GM20000 (cell line): ENCODE measurements at regions not wholly inside any gene's neighbourhood (a gene's known extent, or its start where the extent isn't known, plus 50 kb on each side); places are given as distances from the start of the nearest gene placed in this dataset.

Experiments
- DNase-seq: peaks from one replicate; pipeline ENCODE4 v3.0.0; 2012; ENCODE audit warnings: low spot score
- TF ChIP-seq, protein P1 (sequence below): IDR thresholded peaks from 2 replicates; pipeline ENCODE4 v1.5.1; 2012; ENCODE audit warnings: mild to moderate bottlenecking, control low read depth; ENCODE audit errors: extremely low read depth, missing control alignments

DNA sequence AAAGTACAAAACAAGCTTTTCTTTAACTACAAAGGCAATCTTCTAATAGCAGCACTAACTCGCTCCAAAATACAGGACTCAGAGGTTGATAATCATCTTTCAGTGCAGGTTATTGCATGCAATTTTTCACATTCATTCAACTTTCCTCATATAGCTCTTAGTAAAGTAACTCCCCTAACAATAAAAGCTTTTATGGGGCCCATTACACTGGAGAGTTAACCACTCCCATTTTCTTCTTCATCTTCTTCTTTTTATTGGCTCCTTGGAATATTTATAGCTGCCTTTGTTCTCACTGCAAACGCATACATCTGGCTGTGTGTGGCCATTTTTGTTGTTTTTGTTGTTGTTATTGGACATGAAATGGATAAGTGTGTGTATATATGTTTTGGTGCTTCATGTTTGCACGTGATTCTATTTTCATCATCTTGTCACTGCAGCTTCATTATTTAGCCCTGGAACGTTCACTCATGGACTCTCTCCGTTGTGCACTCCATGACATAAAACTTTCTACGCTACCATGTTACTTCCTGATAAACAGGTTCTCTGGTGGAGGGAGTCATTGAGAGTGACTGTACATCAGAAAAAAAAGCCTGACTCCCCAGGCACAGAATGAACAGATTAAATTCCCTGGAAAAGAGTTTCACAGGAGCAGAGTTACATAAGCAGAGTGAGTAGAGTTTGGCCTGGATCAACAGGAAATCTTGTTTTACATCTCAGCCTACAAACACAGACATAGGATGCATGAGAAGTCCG, 236.4 kb upstream of the SP4 start:
- DNase-seq: no peak
- TF ChIP-seq, protein P1, sequence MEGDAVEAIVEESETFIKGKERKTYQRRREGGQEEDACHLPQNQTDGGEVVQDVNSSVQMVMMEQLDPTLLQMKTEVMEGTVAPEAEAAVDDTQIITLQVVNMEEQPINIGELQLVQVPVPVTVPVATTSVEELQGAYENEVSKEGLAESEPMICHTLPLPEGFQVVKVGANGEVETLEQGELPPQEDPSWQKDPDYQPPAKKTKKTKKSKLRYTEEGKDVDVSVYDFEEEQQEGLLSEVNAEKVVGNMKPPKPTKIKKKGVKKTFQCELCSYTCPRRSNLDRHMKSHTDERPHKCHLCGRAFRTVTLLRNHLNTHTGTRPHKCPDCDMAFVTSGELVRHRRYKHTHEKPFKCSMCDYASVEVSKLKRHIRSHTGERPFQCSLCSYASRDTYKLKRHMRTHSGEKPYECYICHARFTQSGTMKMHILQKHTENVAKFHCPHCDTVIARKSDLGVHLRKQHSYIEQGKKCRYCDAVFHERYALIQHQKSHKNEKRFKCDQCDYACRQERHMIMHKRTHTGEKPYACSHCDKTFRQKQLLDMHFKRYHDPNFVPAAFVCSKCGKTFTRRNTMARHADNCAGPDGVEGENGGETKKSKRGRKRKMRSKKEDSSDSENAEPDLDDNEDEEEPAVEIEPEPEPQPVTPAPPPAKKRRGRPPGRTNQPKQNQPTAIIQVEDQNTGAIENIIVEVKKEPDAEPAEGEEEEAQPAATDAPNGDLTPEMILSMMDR: no peak

DNA sequence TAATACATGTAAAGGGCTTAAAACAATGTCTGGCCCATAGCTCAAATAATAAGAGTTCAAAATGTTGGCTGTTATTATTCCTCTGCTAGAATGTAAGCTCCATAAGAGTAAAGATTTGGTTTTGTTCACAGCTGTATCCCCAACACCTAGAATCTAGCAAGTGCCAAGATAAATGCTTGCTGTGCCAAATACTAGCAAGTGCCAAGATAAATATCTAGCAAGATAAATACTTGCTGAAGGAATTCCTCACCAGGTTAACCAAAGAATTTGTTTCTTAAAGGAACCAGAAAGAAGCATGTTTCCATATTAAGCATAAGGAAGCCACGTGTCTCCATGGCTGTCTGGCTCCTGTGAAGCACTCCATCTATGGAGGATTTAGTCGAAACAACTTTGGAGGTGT, 235.2 kb upstream of the SP4 start:
- no peak for DNase-seq
- TF ChIP-seq, protein P1: no peak

DNA sequence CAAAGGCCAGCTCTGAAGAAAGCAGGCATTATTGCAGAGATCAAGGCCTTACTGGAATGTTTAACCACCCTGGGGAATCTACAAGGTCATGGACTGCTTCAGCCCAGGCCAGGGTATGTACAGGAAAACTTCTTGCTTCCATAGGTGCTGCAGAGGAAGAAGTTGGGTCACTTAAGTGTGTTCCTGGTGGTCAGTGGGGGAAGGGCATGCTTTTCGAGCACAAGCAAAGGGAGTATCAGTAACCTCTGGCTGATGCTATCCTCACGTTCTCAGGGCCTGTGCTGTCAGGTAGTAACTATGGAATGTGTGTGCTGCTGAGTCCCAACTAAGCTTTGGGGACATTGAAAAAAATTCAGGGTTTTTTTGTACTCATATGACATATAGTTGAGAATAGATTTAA, 234.0 kb upstream of the SP4 start:
- DNase-seq: no peak
- TF ChIP-seq, protein P1: no peak

DNA sequence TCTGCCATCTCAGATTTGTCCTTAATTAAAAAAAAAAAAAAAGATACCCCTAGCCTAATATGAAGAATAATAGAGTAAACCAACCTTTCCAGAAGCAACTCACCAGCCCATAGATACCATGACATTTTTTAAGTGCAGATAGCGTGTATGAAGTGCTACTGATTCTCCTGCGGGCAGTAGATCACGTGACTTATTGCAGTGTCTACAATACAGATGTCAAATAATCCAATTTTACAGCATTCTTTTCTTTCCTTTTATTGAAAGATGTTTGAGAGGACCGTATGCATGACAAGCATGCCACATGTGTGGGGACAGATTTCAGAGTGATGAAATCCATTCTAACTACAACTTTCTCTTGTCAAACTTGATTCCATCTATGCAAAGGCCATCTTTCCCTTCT, 232.9 kb upstream of the SP4 start:
- DNase-seq: no peak
- TF ChIP-seq, protein P1: no peak

DNA sequence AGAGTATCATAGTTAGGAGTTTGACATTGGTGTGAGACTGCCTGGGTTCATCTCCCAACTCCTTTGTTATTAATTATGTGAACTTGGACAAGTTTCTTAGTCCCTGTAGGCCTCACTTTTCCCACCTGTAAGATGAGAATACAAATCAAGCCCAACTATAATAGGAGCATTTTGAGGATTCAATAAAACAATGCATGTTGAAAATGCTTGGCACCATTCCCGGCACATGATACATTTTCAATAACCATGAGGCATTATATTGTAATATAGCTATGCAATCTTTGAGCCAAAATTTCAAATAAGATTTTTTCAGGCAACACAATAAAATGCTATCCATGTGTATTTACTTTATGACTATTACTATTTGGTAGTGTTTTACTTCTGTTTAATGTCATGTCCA, 229.0 kb upstream of the SP4 start:
- TF ChIP-seq, protein P1: no peak
- DNase-seq: no peak

DNA sequence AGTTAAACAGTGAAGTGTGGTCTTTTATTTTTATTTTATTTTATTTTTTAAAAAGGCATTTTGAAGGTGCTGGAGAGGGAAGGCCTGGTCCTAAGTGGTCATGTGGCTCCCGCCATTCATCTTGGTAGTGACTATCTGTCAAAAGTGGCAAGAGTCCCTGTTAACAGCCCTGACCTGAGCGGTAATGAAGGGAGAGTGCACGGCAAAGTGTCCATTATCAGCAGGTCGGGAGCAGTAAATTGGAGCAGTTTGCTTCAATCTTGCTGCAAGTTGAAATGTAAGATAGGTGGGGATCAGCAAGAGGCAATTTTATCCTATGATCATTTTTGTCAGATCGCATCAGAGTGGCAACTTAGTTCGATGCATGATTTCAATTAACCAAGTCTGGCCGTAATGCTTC, 227.4 kb upstream of the SP4 start:
- TF ChIP-seq, protein P1: no peak
- no peak for DNase-seq

DNA sequence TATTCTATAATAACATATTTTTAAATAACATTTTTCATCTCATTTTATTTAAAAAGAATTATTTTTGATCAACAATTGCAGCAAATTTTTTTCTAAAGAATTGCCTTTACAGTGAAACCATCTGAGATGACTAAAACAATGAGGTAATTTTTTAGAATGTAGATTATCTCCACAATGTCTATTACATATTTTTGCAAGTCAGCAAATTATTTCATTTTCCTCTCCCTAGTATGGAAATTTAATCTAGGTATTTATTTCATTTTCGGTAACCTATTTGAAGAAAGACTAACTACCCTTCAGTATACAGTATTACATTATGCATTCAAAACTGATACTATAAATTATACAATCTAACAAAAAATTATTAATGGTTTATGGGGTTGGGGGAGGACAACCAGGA, 213.2 kb upstream of the SP4 start:
- TF ChIP-seq, protein P1: no peak
- no peak for DNase-seq
